ENCODE measurements at regions not wholly inside any gene's neighbourhood (a gene's known extent, or its start where the extent isn't known, plus 50 kb on each side); places are given as distances from the start of the nearest gene placed in this dataset.

- TF ChIP-seq, protein P1, sequence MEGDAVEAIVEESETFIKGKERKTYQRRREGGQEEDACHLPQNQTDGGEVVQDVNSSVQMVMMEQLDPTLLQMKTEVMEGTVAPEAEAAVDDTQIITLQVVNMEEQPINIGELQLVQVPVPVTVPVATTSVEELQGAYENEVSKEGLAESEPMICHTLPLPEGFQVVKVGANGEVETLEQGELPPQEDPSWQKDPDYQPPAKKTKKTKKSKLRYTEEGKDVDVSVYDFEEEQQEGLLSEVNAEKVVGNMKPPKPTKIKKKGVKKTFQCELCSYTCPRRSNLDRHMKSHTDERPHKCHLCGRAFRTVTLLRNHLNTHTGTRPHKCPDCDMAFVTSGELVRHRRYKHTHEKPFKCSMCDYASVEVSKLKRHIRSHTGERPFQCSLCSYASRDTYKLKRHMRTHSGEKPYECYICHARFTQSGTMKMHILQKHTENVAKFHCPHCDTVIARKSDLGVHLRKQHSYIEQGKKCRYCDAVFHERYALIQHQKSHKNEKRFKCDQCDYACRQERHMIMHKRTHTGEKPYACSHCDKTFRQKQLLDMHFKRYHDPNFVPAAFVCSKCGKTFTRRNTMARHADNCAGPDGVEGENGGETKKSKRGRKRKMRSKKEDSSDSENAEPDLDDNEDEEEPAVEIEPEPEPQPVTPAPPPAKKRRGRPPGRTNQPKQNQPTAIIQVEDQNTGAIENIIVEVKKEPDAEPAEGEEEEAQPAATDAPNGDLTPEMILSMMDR (IDR thresholded peaks at IDR 0.05), result no peak
Observed at GRCh38 chr3:3516384-3516783, 282.8 kb upstream of the LRRN1 start.

DNA sequence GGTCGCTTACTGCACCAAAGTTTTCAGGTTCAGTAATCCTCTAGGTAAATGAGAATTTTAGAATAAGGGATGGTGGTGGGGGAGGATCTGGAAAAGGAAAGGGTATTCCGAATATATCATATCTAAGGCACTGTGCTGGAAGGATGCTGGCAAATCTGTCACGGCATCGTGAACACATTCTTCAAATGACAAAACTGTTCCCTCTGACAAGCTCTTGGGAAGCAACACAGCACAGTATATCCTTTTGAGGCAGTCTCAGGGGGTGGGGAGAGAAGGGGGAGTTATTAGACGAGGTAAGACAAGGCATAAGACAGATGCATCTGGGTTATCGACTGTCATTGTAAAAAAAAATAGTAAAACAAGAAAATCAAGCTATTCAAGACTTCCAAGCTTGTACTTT, 289.6 kb upstream of the LRRN1 start:
- 52 to 60% methylated on average over 6 of the region's 6 CpGs for WGBS, 2 donors
- TF ChIP-seq POLR2A (IDR thresholded peaks at IDR 0.05) (no peak), EP300 (IDR thresholded peaks at IDR 0.05) (no peak), POLR2AphosphoS5 (IDR thresholded peaks at IDR 0.05) (no peak)
- TF ChIP-seq, protein P1 (IDR thresholded peaks at IDR 0.05), result no peak
- intact Hi-C loops (cut with DNase I), result no loop called here
- H3K4me3 ChIP-seq, result no peak overlapping the region
- no peaks in the 10 kb centered on the region for H3K36me3 ChIP-seq
- H3K4me1 ChIP-seq, result no peaks in the 10 kb centered on the region
- no peaks in the 10 kb centered on the region for H3K9me3 ChIP-seq
- H3K27me3 ChIP-seq, result no peaks in the 10 kb centered on the region
- no peak for DNase-seq
- no peak overlapping the region for H3K27ac ChIP-seq

More at GRCh38 chr3:3516384-3516783, 282.8 kb upstream of the LRRN1 start:
- Histone ChIP-seq H3K4me3 (no peak overlapping the region), H3K4me1 (no peaks in the 10 kb centered on the region), H3K36me3 (no peaks in the 10 kb centered on the region), H3K27me3 (no peaks in the 10 kb centered on the region), H3K27ac (no peak overlapping the region), H3K9me3 (no peaks in the 10 kb centered on the region)
- intact Hi-C loops (cut with DNase I), result no loop called here
- DNase-seq, result no peak

- Histone ChIP-seq H3K4me1 (no peaks in the 10 kb centered on the region), H3K36me3 (no peaks in the 10 kb centered on the region), H3K4me3 (no peak overlapping the region), H3K27ac (no peak overlapping the region), H3K27me3 (no peaks in the 10 kb centered on the region), H3K9me3 (no peaks in the 10 kb centered on the region)
- intact Hi-C loops (cut with DNase I), result no loop called here
- TF ChIP-seq EP300 (IDR thresholded peaks at IDR 0.05) (no peak), POLR2AphosphoS5 (IDR thresholded peaks at IDR 0.05) (no peak), POLR2A (IDR thresholded peaks at IDR 0.05) (no peak)
- TF ChIP-seq, protein P1 (IDR thresholded peaks at IDR 0.05), result no peak
- no peak for DNase-seq
- WGBS, 2 donors, result 88 to 95% methylated on average over 1 of the region's 1 CpG
Observed at GRCh38 chr3:3504686-3505085, 294.5 kb upstream of the LRRN1 start.

DNA sequence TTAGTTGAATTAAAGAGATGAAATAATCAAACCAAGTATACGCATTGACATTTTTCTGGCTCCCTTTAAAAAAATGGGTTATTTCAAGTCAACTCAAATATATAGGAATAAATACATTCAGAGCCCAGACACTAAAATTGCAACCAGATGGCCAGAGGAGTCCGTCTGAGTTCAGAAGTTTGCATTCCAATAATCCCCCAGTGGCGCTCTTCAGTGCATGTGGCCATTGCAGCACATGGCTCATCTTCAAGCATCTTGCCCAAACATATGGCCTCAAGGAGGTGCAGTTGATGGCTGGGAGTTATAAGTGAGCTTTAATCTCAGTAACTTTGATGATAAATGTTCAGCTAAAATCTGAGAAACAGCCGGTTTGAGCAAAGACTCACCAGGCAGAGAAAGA, 295.8 kb upstream of the LRRN1 start:
- no peaks in the 10 kb centered on the region for H3K36me3 ChIP-seq
- intact Hi-C loops (cut with DNase I), result no loop called here
- TF ChIP-seq, protein P1 (IDR thresholded peaks at IDR 0.05), result no peak
- no peak for TF ChIP-seq POLR2AphosphoS5 (IDR thresholded peaks at IDR 0.05)
- TF ChIP-seq POLR2A (IDR thresholded peaks at IDR 0.05), result no peak
- TF ChIP-seq EP300 (IDR thresholded peaks at IDR 0.05), result no peak
- WGBS, 2 donors, result 82 to 87% methylated on average over 4 of the region's 4 CpGs
- no peaks in the 10 kb centered on the region for H3K4me1 ChIP-seq
- no peak overlapping the region for H3K27ac ChIP-seq
- no peak for DNase-seq
- no peak overlapping the region for H3K4me3 ChIP-seq
- no peaks in the 10 kb centered on the region for H3K27me3 ChIP-seq
- H3K9me3 ChIP-seq, result no peaks in the 10 kb centered on the region

- no peaks in the 10 kb centered on the region for H3K27me3 ChIP-seq
- WGBS, 2 donors, result 87 to 88% methylated on average over 6 of the region's 6 CpGs
- no peaks in the 10 kb centered on the region for H3K9me3 ChIP-seq
- H3K27ac ChIP-seq, result no peak overlapping the region
- H3K36me3 ChIP-seq, result no peaks in the 10 kb centered on the region
- DNase-seq, result no peak
- no peak overlapping the region for H3K4me3 ChIP-seq
- H3K4me1 ChIP-seq, result no peaks in the 10 kb centered on the region
- TF ChIP-seq POLR2AphosphoS5 (IDR thresholded peaks at IDR 0.05), result no peak
- TF ChIP-seq, protein P1 (IDR thresholded peaks at IDR 0.05), result no peak
- no peak for TF ChIP-seq POLR2A (IDR thresholded peaks at IDR 0.05)
- no peak for TF ChIP-seq EP300 (IDR thresholded peaks at IDR 0.05)
- intact Hi-C loops (cut with DNase I), result no loop called here
Observed at GRCh38 chr3:3499987-3500386, 299.2 kb upstream of the LRRN1 start.
